KG1 (cell line): ENCODE measurements at regions not wholly inside any gene's neighbourhood (a gene's known extent, or its start where the extent isn't known, plus 50 kb on each side); places are given as distances from the start of the nearest gene placed in this dataset.
"Not testable (repeated sequence)": the region's sequence is repeated elsewhere in the genome, so short reads cannot be mapped to it uniquely, and the experiment has no call there.

Source experiments
- DNase-seq: peaks from one replicate; lab custom pipeline; 2025; lab: John Stamatoyannopoulos, UW

DNA sequence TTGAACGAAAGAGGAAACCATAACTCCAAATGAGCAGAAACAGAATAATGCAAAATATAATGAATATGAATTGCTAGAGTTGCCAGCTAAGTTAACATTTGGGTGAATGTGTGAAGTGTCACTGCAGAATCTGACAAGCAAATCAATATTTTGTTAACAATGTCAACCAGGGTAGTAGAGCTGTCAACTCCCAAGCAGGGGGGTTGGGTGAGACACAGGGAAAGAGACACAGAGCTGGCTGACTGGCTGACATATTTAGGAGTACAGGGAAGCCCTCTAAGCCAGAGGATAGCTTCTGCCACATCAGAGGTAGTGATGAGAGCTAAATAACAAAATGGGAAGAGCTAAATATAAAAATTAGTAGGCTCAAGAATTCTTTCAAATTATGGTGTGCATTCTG lies 393.1 kb upstream of the KCND2 start:
- no peak for DNase-seq

DNA sequence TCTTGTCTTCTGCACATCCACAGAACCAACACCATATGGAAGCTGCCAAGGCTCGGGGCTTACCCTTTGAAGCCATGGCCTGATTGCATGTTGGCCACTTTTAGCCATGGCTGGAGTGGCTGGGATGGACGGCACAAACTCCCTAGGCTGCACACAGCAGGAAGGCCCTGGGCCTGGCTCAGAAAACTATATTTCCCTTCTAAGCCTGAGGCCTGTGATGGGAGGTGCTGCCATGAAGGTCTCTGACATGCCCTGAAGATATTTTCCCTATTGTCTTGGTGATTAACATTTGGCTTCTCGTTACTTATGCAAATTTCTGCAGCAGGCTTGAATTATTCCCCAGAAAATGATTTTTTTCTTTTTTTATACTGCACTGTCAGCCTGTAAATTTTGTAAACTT lies 387.0 kb upstream of the KCND2 start:
- DNase-seq: no peak

DNA sequence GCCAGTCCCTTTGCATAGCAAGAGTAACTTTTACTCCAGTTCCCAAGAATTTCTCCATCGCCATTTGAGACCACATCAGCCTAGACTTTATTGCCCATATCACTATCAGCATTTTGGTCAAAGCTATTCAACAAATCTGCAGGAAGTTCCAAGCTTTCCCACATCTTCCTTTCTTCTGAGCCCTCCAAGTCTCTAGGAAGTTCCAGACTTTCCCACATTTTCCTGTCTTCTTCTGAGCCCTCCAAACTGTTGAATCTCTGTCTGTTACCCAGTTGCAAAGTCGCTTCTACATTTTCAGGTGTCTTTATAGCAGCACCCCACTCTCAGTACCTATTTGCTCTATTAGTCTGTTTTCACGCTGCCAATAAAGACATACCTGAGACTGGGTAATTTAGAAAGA lies 386.4 kb upstream of the KCND2 start:
- DNase-seq: not testable (repeated sequence)

DNA sequence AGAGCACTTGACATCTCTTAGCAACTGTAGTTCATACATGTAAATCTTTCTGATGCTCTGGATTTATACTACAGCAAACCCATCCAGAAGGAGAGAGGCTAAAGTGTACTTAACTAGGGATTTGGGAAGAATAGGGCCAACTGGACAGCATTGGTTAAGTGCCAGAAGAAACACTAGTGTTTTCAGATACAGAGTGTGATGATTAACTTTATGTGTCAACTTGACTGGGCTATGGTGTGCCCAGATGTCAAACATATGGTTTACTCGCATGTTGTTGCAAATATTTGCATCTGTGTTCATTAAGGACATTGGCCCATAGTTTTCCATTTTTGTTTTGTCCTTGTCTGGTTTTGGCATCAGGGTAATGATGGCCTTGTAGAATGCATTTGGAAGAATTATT lies 384.7 kb upstream of the KCND2 start:
- no peak for DNase-seq

DNA sequence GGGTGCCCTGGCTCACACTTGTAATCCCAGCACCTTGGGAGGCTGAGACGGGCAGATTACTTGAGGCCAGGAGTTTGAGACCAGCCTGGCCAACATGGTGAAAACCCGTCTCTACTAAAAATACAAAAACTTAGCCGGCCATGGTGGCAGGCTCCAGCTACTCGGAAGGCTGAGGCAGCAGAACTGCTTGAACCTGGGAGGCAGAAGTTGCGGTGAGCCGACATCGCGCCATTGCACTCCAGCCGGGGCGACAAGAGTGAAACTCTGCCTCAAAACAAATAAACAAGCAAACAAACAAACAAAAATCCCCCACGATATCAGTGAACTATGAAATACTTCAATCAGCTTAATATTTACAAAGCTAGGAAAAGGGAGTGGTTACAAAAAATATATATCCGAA lies 382.3 kb upstream of the KCND2 start:
- no peak for DNase-seq

DNA sequence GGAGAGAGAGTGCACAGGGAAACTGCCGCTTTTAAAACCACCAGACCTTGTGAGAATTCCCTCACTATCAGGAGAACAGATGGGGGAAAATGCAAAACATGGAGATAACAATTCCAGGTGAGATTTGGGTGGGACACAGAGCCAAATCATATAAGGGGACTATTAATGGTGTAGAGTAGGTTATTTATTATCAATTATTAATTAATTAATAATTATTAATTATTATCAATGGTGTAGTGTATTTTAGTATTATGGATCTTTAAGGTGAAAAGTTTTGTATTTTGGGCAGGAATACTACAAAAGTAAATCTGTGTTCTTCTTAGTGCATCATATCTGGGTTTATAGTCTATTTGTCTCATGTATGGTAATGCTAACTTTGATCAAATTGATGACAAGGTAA lies 377.7 kb upstream of the KCND2 start:
- DNase-seq: no peak

DNA sequence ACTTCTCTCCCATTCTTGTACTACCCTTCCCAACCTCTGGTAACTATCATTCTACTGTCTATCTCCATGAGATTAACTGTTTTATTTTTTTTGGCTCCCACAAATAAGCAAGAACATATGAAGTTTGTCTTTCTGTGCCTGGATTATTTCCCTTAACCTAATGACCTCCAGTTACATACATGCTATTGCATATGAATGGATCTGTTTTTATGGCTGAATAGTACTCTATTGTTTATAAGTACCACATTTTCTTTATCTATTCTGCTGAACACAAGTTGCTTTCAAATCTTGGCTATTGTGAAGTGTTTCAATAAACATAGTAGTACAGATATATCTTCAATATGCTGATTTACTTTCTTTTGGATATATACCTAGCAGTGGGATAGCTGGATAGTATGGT lies 376.6 kb upstream of the KCND2 start:
- DNase-seq: no peak

DNA sequence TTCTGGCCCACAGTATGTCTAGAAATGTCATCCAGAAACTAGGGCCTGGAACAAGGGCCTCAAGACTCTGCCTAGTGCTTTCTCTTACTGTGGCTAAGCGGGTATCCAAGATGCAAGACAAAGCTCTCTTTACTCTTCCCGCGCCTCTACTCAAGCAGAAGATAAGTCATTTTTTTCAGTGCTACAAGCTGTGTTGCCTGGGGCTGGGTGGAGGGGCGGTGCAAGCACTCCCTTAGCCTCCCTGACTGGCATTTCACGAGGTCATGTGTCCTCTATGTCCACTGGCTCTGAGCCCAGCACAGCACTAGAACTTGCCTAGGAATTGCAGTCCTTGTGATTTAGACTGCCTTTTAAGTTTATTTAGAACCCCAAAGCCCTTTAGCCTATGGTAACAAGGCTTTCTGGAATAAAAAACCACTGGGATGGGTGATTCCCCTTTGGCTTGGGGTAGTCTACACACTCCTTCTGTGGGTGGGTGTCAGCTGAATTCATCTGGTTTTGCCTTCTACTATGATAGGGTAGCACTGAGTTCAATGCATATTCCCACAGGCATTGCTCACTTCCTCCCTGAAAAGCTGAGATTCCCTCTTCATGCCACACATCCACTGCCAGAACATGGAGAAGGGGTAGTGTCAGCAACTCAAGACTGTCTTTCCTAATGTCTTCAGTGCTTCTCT lies 371.8 kb upstream of the KCND2 start:
- no peak for DNase-seq

DNA sequence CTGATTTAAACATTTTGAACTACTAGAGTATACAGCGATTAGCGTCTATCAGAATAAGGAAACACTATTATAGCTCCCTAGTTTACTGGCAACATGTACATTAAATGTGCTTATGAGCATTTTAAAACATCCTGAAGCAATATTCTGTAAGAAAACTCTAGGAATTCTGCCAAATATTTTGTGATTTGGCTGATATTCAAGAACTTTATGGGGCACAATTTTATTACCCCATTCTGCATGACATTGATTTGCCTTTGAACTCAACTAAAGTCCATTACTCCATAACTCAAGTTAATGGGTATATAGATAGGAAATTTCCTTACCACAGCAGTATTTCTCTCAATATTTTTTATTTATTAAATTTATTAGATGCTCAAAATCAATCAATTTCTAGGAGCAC lies 369.9 kb upstream of the KCND2 start:
- DNase-seq: no peak

DNA sequence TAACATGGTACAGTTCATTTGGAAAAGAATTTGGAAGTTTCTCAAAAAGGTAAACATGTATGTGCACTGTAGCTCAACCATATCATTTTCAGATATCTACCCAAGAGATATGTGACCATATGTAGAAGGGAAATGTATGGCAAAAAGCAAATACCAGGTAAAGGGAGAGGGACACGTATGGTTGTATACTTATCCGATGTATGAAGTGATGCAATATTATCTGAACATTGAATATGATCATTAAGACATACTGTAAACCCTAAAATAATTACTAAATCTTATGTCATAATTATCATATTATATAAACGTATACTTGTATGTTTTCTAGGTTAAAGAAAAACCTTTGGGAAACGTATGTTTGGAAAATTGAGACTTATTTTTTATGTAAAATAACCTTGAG lies 367.5 kb upstream of the KCND2 start:
- no peak for DNase-seq

DNA sequence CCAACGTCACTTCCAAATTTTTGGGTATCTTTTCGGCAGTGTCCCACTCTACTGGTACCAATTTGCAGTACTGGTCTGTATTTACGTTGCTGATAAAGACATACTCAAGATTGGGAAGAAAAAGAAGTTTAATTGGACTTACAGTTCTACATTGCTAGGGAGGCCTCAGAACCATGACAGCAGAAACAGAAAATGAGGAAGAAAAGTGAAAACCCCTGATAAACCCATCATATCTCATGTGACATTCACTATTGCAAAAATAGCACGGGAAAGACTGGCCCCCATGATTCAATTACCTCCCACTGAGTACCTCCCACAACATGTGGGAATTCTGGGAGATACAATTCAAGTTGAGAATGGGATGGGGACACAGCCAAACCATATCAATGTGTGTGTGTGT lies 364.0 kb upstream of the KCND2 start:
- DNase-seq: no peak

DNA sequence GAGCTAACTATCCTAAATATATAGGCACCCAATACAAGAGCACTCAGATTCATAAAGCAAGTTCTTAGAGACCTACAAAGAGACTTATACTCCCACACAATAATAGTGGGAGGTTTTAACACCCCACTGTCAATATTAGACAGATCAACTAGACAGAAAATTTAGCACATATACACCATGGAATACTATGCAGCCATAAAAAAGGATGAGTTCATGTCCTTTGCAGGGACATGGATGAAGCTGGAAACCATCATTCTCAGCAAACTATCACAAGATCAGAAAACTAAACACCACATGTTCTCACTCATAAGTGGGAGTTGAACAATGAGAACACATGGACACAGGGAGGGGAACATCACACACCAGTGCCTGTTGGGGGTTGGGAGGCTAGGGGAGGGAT lies 358.9 kb upstream of the KCND2 start:
- DNase-seq: not testable (repeated sequence)

DNA sequence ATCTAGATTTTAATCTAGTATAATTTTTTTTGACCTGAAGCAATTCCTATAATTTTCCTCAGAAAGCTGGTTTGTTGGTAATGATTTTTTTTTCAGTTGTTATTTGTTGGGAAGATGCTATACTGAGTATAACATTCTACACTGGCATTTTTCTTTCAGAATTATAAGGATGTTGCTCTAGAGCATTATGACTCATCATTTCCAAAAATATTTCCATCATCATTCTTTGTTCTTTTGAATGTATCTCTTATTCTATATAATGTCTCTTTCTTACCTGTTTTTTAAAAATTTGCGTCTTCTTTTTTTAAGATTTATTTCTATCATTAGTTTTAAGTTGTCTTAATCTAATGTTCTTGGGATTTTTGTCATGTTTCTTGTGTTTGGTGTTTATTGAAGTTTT lies 356.5 kb upstream of the KCND2 start:
- no peak for DNase-seq

DNA sequence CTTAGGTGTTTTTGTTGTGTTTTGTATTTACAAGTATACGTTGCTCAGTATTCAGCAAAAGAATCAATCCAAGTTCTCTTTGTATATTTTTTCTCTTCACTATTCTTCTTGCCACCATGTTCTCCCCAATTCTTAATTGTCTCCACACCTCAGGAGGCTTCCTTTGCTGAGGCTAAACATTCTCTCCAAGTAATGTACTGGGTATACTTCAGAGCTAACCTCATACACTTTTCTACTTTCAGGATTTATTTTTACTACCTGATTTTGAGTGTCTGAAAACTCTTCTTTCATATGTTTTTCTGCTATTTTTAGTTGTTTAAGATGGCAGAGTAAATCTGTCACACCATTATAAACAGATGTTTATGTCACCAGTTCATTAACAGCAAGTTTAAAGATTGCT lies 354.8 kb upstream of the KCND2 start:
- no peak for DNase-seq

DNA sequence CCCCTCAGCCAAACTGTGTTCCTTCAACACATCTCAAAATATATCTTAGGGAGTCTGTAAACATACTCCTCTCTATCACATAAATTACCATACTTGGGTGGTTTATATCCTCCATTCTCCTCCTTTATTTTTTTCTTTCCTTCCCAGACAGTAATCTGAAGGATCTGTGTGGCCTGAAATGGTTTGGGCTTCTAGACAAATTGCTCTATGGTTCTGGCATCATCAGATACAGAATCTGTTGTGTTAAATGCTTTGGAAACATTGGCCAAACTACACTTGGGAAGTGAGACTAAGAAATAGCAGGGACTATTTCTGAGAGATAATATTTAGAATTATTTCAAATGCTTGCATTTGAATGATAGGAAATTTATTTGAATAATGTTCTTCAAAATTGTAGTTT lies 353.0 kb upstream of the KCND2 start:
- no peak for DNase-seq

DNA sequence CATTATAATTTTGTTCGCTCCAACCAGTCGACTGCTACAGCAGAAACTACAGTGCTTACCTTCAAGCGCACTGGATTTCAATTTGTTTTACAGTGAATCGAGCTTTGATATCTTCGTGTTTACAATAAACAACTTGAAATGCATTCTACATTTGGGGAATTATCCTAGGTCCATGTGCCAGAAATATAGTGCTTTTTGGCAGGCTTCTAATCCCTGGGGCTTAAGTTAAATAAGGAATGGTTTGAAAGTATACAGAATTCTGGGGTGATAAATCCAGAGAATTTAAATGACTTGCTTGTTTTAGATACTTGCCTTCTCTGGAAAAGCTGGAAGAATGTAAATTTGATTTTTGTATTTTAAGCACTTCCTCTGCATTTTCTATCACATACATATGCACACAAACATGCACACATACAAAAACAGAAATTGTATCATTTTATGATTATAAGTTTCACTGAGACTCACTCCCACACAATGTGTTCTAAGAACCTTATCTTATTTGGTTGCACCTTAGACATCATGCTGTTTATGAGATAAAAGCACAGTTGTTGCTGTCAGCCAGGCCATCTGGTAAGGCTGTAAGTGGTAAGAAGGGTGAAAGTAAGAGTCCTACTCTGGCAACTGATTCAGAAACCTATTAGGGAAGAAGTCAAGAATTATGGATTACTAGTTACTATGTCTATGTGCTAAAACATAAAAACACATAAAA lies 347.2 kb upstream of the KCND2 start:
- DNase-seq: no peak

DNA sequence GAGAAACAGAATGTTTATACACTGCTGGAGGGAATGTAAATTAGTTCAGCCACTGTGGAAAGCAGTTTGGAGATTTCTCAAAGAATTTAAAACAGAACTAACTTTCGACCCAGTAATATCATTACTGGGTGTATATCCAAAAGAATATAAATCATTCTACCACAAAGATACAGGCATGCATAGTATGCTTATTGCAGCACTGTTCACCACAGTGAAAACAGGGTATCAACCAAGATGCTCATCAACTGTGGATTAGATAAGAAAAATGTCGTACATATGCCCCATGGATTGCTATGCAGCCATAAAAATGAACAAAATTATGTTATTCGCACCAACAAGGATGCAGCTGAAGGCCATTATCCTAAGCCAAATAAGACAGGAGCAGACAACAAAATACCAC lies 343.1 kb upstream of the KCND2 start:
- no peak for DNase-seq

DNA sequence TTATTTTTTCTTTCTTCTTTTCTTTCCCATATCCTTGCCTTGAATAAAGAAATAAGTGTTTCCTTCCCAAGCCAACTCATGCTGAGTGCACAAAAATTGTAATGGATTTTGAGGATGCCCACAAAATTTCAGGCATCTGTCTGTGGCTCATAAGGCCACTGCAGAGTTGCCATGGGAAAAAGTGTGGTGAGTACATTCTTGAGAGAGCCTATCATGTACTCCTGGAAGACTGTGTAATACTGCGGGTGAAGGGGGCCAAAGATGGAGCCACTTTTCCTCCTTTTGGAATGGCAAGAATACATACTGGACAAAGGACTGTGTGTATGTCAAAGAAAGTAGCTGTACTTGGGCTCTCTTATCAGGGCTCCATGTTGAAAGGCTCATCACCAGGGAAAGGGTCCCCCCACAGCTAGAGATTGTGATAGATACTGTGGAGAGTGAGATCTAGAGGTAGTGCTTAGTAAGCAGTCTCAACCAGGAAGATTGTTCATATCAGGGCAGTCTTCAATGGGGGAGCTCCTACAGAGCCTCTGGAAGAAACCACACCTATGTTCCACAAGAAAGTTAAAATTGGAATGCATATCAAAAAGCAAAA lies 341.6 kb upstream of the KCND2 start:
- no peak for DNase-seq

DNA sequence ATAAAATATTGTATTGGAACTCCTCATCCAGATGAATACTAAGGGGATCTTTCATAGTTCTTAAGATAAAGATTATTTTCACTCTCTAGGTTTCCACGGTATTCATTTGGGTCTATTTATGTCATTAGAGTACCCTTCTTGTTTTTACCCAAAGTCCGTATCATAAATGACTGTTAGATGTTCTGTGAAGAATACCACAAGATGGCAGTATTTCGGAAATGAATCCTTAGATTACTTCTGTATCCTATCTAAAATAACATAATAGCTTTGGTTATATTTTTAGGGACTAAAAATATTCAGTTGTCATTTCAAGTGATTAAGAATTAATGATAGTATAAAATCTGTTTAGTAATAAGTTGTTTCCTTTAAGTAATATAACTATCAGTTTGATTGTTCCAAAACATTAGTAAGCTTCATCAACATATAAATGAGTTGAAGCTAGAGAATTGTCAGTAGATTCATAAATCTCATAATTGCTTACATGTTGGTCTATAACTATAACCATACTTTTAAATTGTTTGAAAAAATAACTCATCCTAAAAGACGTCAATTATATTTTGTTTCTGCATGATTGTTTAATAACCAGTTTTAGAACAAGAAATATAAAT lies 337.5 kb upstream of the KCND2 start:
- no peak for DNase-seq

DNA sequence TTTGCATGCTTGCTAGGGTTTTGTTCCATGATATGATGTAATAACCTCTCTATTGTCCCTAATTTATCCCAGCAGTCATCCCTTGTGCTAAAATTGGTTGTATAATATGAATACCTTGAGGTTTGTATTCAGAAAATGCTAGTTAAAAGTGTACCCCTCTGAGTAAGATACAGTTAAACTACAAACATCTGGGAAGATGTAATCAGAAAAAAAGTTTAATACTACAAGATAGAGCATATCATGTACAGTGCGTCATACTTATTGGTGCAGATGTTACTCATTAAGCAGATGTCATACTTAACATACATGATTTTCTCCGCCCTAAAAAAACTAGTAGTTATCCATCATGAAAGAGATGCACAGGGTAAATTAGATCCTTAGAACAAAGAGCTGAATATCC lies 336.1 kb upstream of the KCND2 start:
- no peak for DNase-seq

DNA sequence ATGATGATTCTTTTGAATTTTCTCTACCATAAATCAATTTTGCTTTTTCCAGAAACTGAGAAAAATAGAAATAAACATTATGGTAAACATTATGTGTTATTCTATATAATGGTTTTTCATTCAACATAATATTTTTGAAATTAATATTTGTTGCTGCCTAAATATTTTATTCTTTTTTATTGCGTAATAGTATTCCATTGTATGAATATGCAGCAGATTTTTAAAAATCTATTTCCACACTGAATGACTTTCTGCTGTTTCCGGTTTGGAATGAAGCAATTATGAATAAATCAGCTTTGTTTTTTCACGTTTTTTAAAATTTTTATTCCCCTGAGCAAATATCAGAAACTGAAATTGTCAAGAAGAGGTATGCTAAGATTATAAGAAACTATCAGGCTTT lies 335.2 kb upstream of the KCND2 start:
- DNase-seq: no peak

DNA sequence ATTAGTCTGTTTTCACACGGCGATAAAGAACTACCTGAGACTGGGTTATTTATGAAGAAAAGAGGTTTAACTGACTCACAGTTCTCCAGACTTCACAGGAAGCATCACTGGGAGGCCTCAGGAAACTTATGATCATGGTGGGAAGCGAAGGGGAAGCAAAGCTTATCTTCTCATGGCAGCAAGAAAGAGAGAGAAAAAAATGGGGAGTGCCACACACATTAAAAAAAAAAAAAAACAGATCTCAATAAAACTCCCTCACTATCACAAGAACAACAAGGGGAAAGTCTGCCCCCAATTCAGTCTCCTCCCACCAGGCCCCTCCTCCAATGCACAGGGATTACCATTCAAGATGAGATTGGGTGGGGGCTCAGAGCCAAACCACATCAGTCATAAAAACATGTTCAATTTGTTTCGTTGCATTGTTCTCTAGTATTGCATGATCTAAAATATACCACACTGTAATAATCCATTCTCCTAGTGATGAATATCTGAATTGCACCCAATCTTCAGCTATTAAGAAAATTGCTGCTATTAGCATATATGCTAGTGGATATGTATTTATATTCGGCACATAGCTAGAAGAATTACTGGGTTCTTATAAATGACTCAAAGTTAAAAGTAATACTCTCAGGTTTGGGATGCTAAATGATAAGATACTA lies 328.9 kb upstream of the KCND2 start:
- DNase-seq: peak; percentile 68

DNA sequence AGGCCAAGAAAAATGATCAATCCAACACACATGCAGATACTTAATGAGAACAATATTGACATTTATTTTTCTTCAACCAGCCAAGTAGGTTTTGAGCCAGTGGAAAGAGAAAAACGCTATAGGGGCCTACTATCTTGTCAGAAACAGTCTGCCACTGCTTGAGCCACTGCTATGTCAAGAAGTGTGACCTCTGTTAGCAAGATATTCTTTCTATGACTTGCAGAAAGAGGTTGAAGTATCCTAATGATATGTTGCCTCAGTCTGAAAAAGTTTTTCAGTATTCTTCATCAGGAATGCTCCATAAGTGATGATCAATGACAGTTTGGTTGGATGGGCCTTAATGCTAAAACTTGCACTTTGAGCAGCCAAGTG lies 328.4 kb upstream of the KCND2 start:
- DNase-seq: no peak
